Activated CD4-positive, alpha-beta T cell treated with anti-CD3 and anti-CD28 coated beads, Interleukin-2, amount 50 U/mL, for 4 hours (primary cell): ENCODE measurements at regions not wholly inside any gene's neighbourhood (a gene's known extent, or its start where the extent isn't known, plus 50 kb on each side); places are given as distances from the start of the nearest gene placed in this dataset.

Experiments
- DNase-seq, 2 experiments: peaks; one replicate each; pipeline ENCODE4 v3.0.0-alpha.2; 2020

- DNase-seq: no peak
These were observed 157.9 kb downstream of the ASB1 start for GRCh38 chr2:238584617-238585016.

- DNase-seq: no peak
These were observed 159.4 kb downstream of the ASB1 start for GRCh38 chr2:238585836-238586821.

- no peak for DNase-seq
These were observed 160.4 kb downstream of the ASB1 start for GRCh38 chr2:238586931-238587775.

- no peak for DNase-seq
These were observed 161.3 kb downstream of the ASB1 start for GRCh38 chr2:238587776-238588660.

GRCh38 chr2:238589591-238590460, 163.1 kb downstream of the ASB1 start:
- no peak for DNase-seq

GRCh38 chr2:238591732-238592131, 165.0 kb downstream of the ASB1 start:
- no peak for DNase-seq

- no peak for DNase-seq
These were observed 166.5 kb downstream of the ASB1 start for GRCh38 chr2:238593236-238593635.

- DNase-seq: no peak
These were observed 167.0 kb downstream of the ASB1 start for GRCh38 chr2:238593678-238594077.

- no peak for DNase-seq
These were observed 168.3 kb downstream of the ASB1 start for GRCh38 chr2:238594796-238595749.

GRCh38 chr2:238595750-238596570, 169.2 kb downstream of the ASB1 start:
- DNase-seq: no peak

- no peak for DNase-seq
These were observed 170.1 kb downstream of the ASB1 start for GRCh38 chr2:238596571-238597551.

- DNase-seq: no peak
These were observed 171.2 kb downstream of the ASB1 start for GRCh38 chr2:238597638-238598528.

- no peak for DNase-seq
These were observed 172.2 kb downstream of the ASB1 start for GRCh38 chr2:238598802-238599530.

- DNase-seq: no peak
These were observed 173.1 kb downstream of the ASB1 start for GRCh38 chr2:238599549-238600505.
